Karpas-422 (cell line): ENCODE measurements at regions not wholly inside any gene's neighbourhood (a gene's known extent, or its start where the extent isn't known, plus 50 kb on each side); places are given as distances from the start of the nearest gene placed in this dataset.

ENCODE experiments used
- DNase-seq: peaks from one replicate; pipeline ENCODE4 v3.0.0-alpha.2; 2015
- H2AFZ ChIP-seq: fragments of 200-600 bp; sonication (generic); 2 replicates; pipeline ENCODE4 v1.6.1; 2014; ENCODE audit warnings: antibody characterized with exemption, low read length, mixed read lengths
- H3K27ac ChIP-seq: fragments of 200-600 bp; sonication (generic); 2 replicates; pipeline ENCODE4 v1.5.1; 2014; ENCODE audit warnings: mild to moderate bottlenecking, low read length, moderate library complexity
- H3K27me3 ChIP-seq: fragments of 200-600 bp; sonication (generic); 2 replicates; pipeline ENCODE4 v1.6.1; 2014; ENCODE audit warnings: low read length, mixed read lengths
- H3K36me3 ChIP-seq: fragments of 200-600 bp; sonication (generic); 2 replicates; pipeline ENCODE4 v1.6.1; 2014; ENCODE audit warnings: low read length, mixed read lengths; ENCODE audit not compliant: insufficient read depth
- H3K4me1 ChIP-seq: fragments of 200-600 bp; sonication (generic); 2 replicates; pipeline ENCODE4 v1.6.1; 2014; ENCODE audit warnings: mild to moderate bottlenecking, low read length, mixed read lengths
- H3K4me2 ChIP-seq: fragments of 200-600 bp; sonication (generic); 2 replicates; pipeline ENCODE4 v1.6.1; 2014; ENCODE audit warnings: low read length, low read depth, mild to moderate bottlenecking; ENCODE audit not compliant: poor library complexity, severe bottlenecking
- H3K4me3 ChIP-seq: fragments of 200-600 bp; sonication (generic); 2 replicates; pipeline ENCODE4 v1.5.1; 2014; ENCODE audit warnings: mild to moderate bottlenecking, antibody characterized with exemption, low read length, mixed read lengths
- H3K79me2 ChIP-seq: fragments of 200-600 bp; sonication (generic); 2 replicates; pipeline ENCODE4 v1.6.1; 2014; ENCODE audit warnings: mild to moderate bottlenecking, low read length, mixed read lengths
- H3K9ac ChIP-seq: fragments of 200-600 bp; sonication (generic); 2 replicates; pipeline ENCODE4 v1.6.0; 2014; ENCODE audit warnings: low read length
- H3K9me2 ChIP-seq: fragments of 200-600 bp; sonication (generic), shearing (Covaris generic); replicated peaks from 2 replicates; pipeline ENCODE4 v1.6.0; 2014; ENCODE audit warnings: mild to moderate bottlenecking, low read length, moderate library complexity; ENCODE audit not compliant: insufficient read depth
- H3K9me3 ChIP-seq: fragments of 300-700, 200-600 bp; sonication (generic); 2 replicates; pipeline ENCODE4 v1.6.1; 2014; ENCODE audit warnings: low read length, mixed read lengths
- H4K20me1 ChIP-seq: fragments of 200-600 bp; sonication (generic); 2 replicates; pipeline ENCODE4 v1.6.1; 2014; ENCODE audit warnings: mild to moderate bottlenecking, antibody characterized with exemption, low read length, low read depth; ENCODE audit not compliant: insufficient read depth

DNA sequence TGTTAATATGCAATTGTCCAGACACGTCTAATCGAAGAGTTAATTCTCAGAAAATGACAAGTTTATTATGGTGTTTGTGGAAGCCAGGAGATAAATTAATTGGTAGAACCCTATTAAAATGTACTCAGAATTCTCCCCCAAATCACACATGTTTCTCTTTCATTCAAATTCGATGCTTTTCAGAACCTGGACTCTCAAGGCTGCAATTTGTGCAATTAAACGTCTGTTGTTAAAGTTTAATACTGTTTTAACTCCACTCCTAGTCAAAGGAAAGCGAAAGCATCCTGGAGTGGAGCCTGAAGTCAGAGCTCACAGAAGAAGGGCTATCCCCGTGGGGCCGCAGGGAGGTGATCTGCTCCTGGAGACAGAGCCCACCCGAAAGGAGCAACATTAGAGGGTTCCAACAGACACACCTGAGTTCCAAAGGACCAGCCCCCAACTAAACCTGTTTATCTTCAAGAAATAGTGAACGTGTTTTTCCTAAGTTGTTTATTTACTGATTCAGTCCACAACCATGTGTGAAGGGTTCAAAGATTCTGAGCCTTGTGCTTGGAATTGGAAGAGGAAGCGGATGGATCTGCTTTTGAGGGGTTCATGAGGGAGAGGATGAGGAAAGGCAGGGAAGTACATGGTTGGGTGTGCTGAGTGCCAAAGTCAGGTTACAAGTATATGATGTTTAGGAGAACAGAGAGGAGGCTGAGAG is 68.0 kb upstream of the AKT3 start:
- Histone ChIP-seq H3K9ac (no peak overlapping the region), H3K36me3 (no peaks in the 10 kb centered on the region), H3K27me3 (no peaks in the 10 kb centered on the region), H2AFZ (no peak overlapping the region), H3K4me1 (no peaks in the 10 kb centered on the region), H4K20me1 (no peaks in the 10 kb centered on the region), H3K4me2 (no peak overlapping the region), H3K79me2 (no peaks in the 10 kb centered on the region), H3K27ac (no peak overlapping the region), H3K4me3 (no peak overlapping the region), H3K9me3 (no peaks in the 10 kb centered on the region), H3K9me2 (no peaks in the 10 kb centered on the region)
- no peak for DNase-seq

DNA sequence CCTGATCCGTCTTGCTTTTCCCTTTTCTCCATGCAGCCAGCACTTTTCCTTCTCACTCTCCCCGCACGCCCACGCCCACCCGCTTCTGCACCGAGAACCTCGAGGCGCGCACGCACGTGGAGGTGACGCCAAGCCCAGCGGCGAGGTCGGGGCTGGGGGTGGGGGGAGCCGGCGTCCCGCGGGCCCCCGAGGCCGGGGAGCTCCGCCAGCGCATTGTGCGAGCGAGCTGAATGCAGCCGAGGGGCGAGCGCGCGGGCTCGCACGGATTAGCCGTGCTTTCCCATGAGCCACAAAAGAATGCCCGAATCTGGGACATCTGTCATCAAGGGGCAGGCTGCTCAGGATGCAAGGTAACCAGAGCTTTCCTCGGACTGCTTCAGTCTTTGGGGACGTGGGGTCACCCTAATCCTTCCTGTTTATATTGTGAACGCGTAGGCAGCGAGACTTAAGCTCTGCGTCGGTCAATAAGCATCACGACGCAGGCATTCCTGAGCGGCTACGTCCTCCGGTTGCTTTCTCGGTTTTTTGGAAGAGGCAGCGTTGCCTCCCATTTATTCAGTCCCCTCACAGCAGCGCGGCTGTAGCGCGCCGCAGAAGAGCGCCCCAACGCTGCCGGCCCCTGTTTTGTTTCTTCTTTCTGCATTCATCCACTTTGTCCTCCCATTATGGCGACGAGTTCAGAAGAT is 67.3 kb upstream of the AKT3 start:
- no peak overlapping the region for H3K9ac ChIP-seq

DNA sequence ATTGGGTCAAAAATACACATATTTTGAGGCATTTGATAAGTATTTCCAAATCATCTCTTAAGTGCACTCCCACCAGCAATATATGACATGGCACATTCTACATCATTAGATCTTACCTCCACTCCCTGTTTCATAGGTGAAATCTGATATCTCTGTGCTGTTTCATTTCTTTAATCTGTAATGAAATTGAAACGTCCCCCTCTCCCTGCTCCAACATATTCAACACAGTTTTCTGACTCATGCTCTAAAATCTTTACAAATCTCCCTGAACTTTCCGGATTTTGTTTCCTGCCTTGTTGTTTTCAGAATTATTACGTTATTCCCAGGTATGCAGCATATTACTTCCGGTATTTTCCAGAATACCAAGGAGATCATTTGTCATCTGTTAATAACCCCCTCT is 66.1 kb upstream of the AKT3 start:
- Histone ChIP-seq H3K36me3 (no peaks in the 10 kb centered on the region), H3K9me3 (no peaks in the 10 kb centered on the region), H4K20me1 (no peaks in the 10 kb centered on the region), H3K27me3 (no peaks in the 10 kb centered on the region), H3K27ac (no peak overlapping the region), H3K4me3 (no peak overlapping the region), H3K4me1 (no peaks in the 10 kb centered on the region), H3K9ac (no peak overlapping the region), H3K9me2 (no peaks in the 10 kb centered on the region), H2AFZ (no peak overlapping the region), H3K4me2 (no peak overlapping the region), H3K79me2 (no peaks in the 10 kb centered on the region)
- no peak for DNase-seq

More for the DNA sequence above, 67.3 kb upstream of the AKT3 start:
- DNase-seq, result no peak
- Histone ChIP-seq H3K9me3 (no peaks in the 10 kb centered on the region), H3K4me2 (no peak overlapping the region), H4K20me1 (no peaks in the 10 kb centered on the region), H2AFZ (no peak overlapping the region), H3K4me3 (no peak overlapping the region), H3K4me1 (no peaks in the 10 kb centered on the region), H3K9me2 (no peaks in the 10 kb centered on the region), H3K27ac (no peak overlapping the region), H3K79me2 (no peaks in the 10 kb centered on the region), H3K27me3 (no peaks in the 10 kb centered on the region), H3K36me3 (no peaks in the 10 kb centered on the region)

DNA sequence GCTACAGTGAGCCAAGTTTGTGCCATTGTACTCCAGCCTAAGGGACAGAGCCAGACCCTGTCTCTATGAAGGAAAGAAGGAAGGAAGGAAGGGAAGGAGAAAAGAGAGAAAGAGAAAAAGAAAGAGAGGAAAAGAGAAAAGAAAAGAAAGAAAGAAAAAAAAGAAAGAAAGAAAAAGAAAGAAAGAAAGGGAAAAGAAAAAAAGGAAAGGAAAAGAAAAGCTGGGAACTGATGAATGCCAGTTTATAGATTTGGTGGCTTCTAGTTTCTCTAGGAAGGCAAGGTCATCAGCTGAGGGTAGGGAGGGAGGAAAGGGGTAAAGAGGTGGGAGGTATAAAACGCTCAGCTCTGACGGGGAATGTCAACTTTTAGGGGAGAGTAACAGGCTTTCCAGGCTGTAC is 62.3 kb upstream of the AKT3 start:
- Histone ChIP-seq H3K9me2 (no peaks in the 10 kb centered on the region), H3K27ac (no peak overlapping the region), H3K4me1 (no peaks in the 10 kb centered on the region), H3K36me3 (no peaks in the 10 kb centered on the region), H4K20me1 (no peaks in the 10 kb centered on the region), H2AFZ (no peak overlapping the region), H3K9me3 (no peaks in the 10 kb centered on the region), H3K79me2 (no peaks in the 10 kb centered on the region), H3K4me2 (no peak overlapping the region), H3K4me3 (no peak overlapping the region), H3K9ac (no peak overlapping the region), H3K27me3 (no peaks in the 10 kb centered on the region)
- DNase-seq, result no peak

DNA sequence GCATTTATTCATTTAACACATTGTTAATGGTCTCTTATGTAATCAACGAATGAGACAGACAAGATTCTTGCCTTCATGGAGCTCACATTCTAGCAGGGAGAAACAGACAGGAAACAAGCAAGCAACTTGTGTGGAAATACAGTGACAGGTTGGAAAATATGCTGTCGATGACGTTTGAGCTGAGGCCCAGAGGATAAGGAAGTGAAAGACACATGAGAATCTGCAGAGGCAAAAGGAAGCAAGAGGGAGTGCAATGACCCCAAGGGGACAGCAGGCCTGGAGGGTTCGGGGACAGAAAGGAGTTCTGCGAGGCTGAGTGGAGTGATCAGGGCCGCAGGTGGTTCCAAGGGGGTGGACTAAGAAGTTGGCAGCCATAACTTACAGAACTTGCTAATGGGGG is 60.6 kb upstream of the AKT3 start:
- H3K9me2 ChIP-seq, result no peaks in the 10 kb centered on the region
- H3K9me3 ChIP-seq, result no peaks in the 10 kb centered on the region
- H3K4me2 ChIP-seq, result no peak overlapping the region
- no peaks in the 10 kb centered on the region for H3K79me2 ChIP-seq
- H3K9ac ChIP-seq, result no peak overlapping the region
- no peak for DNase-seq
- H3K4me1 ChIP-seq, result no peaks in the 10 kb centered on the region
- no peaks in the 10 kb centered on the region for H3K36me3 ChIP-seq
- no peak overlapping the region for H2AFZ ChIP-seq
- no peaks in the 10 kb centered on the region for H3K27me3 ChIP-seq
- H3K27ac ChIP-seq, result no peak overlapping the region
- H4K20me1 ChIP-seq, result no peaks in the 10 kb centered on the region
- H3K4me3 ChIP-seq, result no peak overlapping the region

DNA sequence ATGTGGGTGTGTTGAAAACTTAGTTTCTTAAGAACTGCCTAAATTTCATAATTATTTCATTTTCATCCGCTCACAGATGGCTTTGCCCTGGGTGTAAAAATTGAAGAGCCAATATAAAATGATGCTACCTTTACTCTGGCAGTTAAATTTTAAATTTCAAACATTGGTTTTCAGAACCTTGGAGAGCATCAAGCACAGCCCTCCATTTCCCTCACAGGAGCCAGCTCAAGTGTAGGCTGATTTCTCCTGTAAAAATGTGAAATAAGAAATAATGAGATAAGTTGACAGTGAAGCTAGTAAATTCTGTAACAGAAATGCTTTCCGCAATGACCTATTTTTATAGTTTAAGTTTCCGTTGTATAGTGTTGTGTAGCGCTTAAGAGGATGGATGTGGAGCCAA is 53.9 kb upstream of the AKT3 start:
- Histone ChIP-seq H3K4me3 (no peak overlapping the region), H3K27ac (no peak overlapping the region), H3K27me3 (no peaks in the 10 kb centered on the region), H3K9me3 (no peaks in the 10 kb centered on the region), H4K20me1 (no peaks in the 10 kb centered on the region), H3K36me3 (no peaks in the 10 kb centered on the region), H3K4me2 (no peak overlapping the region), H3K9me2 (no peaks in the 10 kb centered on the region), H3K4me1 (no peaks in the 10 kb centered on the region), H3K79me2 (no peaks in the 10 kb centered on the region), H2AFZ (no peak overlapping the region), H3K9ac (no peak overlapping the region)
- no peak for DNase-seq

DNA sequence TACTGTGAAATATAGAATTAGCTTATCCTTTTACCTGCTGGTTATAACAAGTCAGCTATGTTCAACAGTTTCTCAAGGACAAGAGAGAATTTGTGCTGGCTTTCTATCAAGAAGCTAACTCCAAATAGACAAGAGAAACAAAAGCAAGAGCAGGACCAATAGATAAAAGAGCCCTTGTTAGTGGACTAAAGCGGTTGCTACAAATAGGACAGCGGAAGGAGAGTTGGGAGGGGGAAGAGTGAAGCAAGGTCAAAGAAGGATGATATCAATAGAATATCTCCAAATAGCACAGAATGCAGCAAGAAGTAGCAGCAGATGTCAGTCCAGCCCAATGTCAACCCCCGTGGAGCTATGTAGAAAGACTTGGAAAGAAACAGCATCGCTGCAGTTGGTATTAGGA is 53.0 kb upstream of the AKT3 start:
- H3K79me2 ChIP-seq, result no peaks in the 10 kb centered on the region
- H3K9me2 ChIP-seq, result no peaks in the 10 kb centered on the region
- no peaks in the 10 kb centered on the region for H3K4me1 ChIP-seq
- no peaks in the 10 kb centered on the region for H4K20me1 ChIP-seq
- H2AFZ ChIP-seq, result no peak overlapping the region
- DNase-seq, result no peak
- H3K36me3 ChIP-seq, result no peaks in the 10 kb centered on the region
- no peaks in the 10 kb centered on the region for H3K9me3 ChIP-seq
- H3K27ac ChIP-seq, result no peak overlapping the region
- H3K27me3 ChIP-seq, result no peaks in the 10 kb centered on the region
- no peak overlapping the region for H3K4me2 ChIP-seq
- H3K9ac ChIP-seq, result no peak overlapping the region
- no peak overlapping the region for H3K4me3 ChIP-seq

DNA sequence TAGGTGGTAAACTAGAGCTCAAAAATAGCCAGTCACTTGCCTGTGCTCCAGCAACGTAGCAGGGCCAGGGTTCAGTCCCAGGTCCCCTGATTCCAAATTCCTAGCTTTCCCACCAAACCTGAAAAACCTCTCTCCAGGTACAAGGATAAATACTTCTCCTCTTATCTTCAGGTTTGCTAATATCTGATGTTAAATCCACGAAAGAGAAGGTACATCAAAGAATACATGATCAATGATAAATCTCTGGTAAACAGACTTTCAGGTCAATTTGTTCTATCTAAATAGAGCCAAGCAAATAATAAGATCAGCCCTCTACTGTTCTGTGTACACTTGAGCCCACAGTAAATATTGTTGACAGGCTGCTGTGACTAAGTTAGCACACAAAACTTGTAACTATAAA is 52.1 kb upstream of the AKT3 start:
- no peak overlapping the region for H2AFZ ChIP-seq
- no peaks in the 10 kb centered on the region for H3K79me2 ChIP-seq
- H3K27me3 ChIP-seq, result no peaks in the 10 kb centered on the region
- DNase-seq, result no peak
- H3K9ac ChIP-seq, result no peak overlapping the region
- no peaks in the 10 kb centered on the region for H3K36me3 ChIP-seq
- no peaks in the 10 kb centered on the region for H4K20me1 ChIP-seq
- no peak overlapping the region for H3K4me2 ChIP-seq
- no peak overlapping the region for H3K4me3 ChIP-seq
- no peaks in the 10 kb centered on the region for H3K4me1 ChIP-seq
- no peak overlapping the region for H3K27ac ChIP-seq
- H3K9me2 ChIP-seq, result no peaks in the 10 kb centered on the region
- no peaks in the 10 kb centered on the region for H3K9me3 ChIP-seq
